HG03439 (cell line): ENCODE measurements at regions not wholly inside any gene's neighbourhood (a gene's known extent, or its start where the extent isn't known, plus 50 kb on each side); places are given as distances from the start of the nearest gene placed in this dataset.

Experiments
- ATAC-seq: cut with Tn5 transposase; IDR thresholded peaks from one replicate; pipeline ENCODE4 v1.9.1; 2021; ENCODE audit warnings: mild to moderate bottlenecking, moderate library complexity; ENCODE audit not compliant: unreplicated experiment

DNA sequence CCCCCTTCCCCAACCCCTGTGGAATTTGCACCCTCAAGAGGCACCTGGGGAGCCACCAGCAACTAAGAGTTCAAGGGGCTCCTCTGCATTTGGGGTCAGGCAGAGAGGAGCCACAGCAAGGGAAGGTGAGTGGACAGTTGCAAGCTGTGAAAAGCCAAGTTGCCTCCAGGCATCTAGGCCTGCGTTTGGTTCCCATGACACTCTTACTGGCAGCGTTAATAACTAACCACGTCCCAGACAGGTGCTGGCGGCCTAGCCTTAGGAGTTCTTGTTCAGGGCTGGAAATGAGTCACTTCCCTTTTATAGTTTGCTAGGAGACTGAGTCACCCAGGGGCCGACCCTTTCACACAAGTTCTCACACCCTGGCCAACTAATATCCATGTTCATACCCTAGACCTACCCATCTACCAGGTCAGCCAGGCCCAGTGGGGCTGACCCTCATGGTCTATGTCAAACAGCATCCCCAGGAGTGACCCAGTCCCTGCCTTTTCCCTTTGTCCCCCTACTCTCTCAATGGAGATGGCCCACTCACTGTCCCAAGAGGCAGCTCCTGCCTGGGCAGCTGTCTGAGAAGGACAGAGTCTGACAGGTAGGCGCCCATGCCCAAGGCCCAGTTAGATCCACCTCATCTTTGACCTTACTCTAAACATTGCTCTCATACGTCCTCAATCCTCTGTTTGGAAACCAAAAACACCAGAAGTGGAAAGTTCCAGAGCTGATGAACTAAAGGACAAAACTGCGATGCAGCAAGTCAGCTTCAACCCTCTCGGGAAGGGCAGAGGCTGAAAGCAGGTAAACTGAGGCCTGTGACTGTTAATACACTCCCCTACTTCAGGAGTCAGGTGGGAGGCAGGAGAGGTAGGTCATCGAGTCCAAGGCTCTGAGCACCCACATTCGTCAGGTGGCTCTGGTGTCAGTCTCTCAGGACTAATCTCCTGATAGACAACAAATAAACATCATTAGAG, 300.6 kb downstream of the SOX9 start:
- ATAC-seq, result peak; percentile 38

DNA sequence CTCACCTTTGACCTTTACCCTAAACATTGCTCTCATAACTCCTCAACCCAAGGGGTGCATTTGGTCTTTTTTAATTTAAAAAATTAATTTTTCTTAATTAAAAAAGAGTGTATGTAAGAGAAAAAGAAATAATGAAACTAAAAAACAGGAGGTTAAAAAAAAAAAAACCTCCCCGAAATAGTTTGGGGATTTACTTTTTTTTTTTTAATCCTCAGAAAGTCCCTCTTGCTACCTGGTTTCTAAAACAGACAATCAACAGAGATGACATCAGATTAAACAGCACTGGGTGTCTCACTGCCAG, 301.3 kb downstream of the SOX9 start:
- ATAC-seq, result peak; percentile 34

DNA sequence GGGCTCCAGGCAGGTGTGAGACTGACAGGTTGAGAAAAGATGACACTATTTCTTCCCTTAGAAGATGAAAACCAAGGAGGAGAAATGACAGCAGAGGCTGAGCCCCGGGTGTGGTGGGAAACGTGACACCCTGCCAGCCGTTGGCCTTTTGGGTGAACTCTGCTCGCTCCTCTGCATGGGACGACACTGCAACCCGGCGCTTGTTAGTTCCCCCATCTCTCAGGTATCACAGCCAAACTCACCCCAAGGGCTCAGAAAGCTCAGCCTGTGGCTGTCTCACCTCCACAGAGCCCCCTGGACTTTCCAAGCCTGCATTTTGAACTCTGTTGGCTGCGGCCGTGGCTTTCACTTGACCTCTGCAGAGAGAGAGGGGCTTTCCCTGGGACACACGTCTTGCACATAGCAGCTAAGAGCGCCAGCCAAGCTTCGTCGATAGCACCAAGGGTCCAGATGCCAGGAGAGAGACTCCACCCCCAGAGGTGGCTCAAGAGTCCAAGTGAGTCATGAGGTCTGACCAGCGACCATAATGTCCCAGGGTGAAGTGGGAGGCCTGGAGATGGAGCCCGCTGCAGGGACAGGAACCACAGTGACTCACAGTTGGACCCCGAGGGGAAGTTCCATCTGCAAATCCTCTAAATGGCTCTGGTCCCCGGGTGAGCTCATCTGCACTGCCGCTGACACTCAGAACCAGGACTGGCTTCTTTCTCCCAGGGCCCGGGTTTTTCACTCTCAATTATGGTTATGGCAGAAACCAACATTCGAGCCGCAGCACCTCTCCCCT, 301.9 kb downstream of the SOX9 start:
- ATAC-seq, result peak; percentile 51

DNA sequence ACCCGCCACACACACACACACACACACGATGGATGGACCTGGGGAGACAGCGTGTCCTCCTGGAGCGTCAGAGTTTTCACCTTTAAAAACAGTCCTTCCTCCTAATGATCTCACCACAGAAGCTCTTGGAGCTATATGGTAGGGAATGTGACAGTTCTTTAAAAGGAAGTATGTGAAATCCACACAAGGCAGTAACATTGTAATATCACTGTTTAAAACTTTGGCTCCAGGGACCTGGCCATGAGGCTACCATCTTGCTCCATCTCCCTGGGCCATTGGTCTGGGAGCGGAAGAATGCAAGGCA, 302.4 kb downstream of the SOX9 start:
- ATAC-seq, result no peak

DNA sequence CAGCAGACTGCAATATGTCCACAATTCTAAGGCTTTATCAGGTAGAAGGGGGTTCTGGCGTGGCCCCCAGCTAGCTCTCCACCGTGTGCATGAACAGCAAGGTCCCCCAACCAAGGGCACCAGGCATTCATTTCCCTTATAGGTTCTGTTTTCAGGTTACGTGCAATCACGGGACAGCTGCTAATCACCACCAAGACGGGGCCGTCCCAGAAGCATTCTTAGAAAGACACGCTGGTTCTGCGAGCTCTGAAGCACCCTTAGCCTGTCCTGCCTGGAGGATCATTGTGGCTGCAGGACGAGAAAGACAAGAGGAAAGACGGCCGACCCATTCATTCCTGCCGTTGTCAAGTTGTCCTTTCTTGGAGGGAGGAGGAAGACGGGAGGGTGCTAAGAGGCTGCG, 302.9 kb downstream of the SOX9 start:
- ATAC-seq, result no peak

DNA sequence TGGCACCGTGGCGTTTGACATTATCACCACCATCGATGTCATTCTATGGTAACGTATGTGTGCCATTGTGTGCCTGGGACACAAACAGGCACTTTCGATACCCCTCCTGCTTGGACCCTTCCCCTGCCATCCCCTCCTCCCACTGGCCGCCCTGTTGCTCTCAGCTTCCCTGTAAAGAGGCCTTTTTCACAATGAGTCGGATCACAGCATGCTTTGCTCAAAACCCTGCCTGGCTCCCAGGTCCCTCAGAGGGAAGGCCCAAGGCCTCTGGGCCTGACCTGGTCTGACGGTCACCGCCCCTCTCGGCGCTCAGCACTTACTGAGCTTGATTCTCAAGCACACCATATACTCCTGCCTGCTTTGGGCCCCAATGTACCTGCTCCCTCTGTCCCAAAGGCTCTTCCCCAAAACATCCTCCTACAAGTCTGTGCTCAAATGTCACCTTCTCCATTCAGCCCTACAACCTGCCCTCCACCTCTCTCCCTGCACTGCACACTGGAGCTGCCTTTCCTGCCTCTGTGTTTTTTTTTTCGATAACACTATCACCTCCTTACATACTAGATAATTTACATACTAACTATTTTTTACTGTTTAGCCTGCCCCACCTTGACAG, 303.8 kb downstream of the SOX9 start:
- ATAC-seq, result no peak

DNA sequence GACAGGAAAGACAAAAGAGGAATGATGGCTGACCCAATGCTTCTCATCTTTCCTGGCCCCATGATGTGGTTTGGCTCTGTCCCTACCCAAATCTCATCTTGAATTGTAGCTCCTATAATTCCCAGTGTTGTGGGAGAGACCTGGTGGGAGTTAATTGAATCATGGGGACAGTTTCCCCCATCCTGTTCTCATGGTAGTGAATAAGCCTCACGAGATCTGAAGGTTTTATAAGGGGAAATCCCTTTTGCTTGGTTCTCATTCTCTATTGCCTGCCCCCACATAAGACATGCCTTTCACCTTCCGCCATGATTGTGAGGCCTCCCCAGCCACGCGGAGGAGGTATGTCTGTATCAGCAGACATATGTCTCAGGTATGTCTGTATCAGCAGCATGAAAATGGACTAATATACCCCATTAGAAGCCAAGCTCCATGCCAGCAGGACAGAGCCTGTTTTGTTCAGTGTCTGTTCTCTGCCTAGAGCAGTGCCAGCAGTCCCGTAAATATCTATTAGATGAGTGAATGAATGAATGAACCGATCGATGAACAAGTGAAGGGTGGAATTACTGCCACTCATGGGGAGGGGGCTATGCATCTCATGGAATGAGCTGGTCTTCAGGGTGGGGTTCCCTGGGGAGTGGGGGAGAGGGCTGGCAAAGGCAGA, 304.4 kb downstream of the SOX9 start:
- ATAC-seq, result no peak

DNA sequence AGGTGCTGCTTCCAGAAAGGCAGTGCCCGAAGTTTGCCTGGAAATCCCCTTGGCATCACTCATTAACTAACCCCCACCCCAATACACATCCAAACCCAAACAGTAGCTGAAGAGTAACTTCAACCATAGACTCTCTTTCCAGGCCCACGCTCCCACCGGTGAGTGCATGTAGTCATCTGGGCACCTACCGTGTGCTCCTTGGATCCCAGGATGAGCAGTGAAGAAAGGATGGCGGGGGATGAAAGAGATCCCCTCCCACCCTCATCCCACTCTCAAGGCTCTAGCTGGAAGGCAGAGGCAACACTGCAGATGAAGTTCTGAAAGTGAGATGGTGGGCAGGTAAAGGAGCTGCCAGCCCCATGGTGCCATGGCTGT, 305.0 kb downstream of the SOX9 start:
- ATAC-seq, result no peak

DNA sequence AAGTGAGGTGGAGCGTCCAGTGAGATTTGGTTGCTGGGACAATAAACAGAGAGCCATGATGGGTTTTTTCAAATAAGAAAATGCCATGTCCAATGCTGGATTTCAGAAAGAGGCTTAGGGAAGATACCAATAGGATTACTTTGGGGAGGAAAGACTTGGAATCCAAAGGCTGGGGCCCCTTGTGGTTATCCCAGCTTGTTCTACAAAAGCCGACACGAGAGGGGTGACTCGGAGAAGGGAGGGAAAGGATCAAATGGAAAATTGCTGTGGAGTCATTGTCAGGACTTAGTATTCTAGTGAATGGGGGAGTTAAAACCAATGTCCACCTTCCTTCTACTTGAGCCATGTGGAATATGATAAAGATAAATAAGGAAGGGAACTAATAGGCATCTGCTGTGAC, 305.5 kb downstream of the SOX9 start:
- no peak for ATAC-seq

DNA sequence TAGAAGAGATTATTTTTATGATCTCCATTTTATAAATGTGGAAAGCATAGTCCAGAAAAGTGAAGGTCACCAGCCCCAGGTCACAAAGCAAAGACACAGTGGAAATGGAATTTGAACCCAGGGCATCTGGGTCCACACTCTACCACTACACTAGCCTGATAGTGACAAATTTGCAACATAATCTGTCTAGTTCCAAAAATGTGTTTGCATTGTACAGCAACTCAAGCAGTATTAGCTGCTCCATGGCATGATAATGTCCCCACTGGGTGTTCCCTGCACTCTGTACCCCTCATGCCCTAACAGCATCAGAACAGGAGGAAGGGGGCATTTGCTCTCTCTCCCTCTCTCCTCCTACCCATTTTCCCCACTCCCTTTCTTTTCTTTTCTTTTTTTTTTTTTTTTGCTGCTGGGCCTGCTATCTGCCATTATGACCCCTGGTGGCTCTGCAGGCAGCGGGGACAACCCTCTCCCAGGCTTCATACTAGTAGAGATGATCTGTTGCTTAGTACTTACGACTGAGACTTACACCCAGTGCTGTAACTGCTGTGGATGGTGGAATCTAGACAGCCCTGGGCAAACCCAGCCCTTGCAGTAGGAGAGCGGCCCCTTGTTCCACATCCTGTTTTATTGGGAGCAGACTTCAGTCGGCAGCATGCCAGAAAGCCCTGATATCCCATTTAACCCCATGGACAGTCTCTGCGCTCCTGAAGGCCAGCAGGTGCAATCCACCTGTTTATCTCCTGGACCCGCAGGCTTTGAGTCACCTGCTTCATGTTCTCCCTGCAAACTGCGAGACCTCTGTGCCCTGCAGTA, 306.3 kb downstream of the SOX9 start:
- ATAC-seq, result no peak

DNA sequence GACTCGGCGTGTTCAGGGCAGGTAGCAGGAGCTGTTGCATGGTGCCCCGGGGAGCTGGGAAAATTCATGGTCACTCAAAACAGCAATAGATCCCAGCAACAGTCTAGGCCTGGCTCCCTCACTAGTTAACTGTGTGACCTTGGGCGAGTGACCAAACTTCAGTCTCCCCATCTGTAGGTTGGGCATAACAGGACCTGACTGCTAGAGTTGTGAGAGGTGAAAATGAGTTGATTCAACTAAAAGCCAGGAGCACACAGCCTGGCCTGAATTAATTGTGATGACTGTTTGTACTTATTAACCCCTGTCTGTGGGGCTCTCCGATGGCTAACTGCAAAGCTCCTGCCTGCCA, 306.9 kb downstream of the SOX9 start:
- ATAC-seq, result no peak

DNA sequence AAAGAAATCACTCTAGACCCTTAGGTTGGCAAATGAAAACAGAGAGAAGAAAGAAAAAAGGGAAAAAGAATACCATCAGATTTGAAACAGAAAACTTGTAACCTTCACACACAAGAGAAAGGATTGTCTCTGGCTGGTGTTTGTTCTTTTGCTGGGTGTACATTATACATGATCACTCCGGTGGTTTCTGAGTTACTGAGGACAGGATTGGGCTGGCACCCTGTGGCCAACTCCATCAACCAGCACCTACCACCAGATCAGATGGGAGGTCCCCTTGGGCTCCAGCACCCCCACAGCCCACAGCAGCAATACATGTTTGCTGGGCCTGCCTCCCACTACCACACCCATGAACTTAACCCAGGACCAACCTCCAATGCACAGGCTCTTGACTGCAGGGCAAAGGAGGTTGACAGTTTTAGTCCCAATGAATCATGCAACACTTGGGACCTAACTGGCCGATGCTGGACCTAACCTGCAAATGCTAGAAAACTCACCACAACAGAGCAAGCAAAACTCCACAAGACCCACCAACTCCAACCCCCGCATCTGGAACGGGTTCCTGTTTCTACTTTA, 308.3 kb downstream of the SOX9 start:
- no peak for ATAC-seq

DNA sequence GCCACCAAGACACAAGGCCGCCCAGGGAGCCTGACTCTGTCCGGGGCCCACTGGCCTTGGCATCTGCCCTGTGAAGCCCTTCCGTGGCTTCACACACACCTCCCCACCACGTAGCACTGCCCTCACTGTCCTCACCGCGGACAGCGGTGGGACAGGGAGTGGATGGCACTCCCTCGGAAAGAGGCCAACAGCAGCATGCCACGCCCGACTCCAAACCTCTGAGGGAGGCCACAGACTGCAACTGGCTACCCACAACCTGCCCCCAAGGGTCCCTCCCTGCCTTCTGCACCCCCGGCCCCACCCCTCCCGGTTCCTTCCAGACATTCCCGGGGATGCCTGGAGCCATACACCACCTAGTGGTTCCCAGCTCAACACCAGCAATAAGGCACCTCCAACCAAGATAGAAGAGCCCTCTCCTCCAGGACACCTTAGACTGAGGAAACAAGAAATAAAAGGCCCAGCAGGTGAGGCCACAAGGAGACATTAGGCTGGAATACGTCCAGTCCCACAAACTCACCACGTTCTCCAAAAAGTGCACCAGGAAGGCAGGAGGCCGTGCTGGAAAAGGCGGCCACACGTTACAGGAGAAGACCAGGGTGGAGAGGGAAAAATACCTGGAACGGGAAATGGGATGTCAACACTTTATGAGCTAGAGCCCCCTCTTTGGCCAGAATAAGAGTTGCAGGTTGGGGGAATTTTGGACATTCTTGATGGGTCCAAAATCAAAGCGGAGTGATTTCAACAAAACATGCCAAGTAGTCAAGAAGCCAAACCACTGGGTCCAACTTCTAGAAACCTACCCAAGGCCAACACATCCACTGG, 310.0 kb downstream of the SOX9 start:
- no peak for ATAC-seq

DNA sequence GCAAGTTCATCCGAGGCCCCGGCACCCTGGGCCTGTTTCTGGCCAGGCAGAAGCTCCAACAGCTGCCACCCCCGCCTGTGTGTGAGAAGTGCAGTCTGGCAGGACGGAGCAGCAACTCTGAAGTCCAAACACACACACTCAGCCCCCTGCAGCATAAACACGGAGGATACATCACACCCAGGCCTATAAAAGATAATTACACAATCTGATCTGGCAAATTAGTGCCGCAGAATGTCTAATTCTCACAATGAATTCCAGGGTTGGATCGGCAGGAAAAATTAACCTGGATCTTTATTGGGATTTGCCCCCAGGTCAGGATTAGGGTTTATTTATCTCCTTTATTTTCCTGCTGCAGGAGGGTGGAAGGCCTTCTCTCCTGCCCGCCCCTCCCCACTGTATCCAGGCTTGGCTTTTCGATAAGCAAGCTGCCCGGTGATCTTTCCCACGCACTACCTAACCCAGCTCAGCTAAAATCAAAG, 311.4 kb downstream of the SOX9 start:
- ATAC-seq, result no peak

DNA sequence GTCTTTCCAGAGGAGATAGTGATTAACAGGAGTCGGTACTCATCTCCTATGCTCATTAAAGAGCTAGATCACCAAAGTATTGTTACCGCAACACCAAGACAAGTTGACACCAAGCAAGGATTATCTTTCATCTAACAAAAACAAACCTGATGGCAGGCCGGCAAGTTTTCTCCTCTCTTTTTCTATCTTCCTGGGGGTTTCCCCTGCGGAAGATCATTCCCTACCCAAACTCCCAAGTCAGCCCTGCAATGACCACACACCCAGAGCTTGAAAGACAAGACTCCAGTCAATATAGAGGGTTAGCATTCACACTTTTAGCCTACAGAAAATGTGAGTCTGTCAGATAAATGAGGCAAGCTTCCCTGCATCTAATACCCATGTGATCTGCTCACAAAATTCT, 312.1 kb downstream of the SOX9 start:
- no peak for ATAC-seq

DNA sequence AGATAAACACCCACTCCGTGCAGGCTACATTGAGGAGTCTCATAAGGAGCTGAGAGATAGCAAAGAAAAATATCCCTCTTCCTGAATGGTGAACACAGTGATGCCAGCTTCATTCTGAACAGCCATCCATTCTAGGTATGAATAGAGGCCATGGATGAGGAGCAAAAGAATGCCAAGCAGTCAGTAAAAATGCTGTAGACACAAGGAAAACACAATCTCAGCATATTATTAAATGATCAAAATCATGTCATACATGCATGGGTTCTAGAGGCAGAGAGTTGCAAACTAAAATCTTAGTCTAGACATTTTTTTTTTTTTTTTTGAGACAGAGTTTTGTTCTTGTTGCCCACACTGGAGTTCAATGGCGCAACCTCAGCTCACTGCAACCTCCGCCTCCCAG, 313.0 kb downstream of the SOX9 start:
- no peak for ATAC-seq

DNA sequence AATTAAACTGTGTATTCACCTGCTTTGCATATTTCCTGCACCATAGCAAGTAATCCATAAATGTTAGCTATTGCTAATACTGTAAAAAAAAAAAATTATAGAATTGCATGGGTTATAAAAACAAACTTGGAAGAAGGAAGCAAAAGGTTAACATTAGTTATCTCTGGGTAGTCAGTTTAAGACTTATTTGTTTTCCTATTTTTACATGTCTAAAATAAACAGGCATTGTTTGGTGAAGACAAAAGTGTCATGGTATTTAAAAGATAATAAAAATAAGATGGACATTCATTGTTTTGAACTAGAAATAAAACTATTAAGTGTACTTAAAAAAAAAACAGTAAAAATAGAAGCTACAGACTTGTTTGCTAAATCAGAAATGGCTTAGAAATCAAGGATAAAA, 313.8 kb downstream of the SOX9 start:
- ATAC-seq, result no peak

DNA sequence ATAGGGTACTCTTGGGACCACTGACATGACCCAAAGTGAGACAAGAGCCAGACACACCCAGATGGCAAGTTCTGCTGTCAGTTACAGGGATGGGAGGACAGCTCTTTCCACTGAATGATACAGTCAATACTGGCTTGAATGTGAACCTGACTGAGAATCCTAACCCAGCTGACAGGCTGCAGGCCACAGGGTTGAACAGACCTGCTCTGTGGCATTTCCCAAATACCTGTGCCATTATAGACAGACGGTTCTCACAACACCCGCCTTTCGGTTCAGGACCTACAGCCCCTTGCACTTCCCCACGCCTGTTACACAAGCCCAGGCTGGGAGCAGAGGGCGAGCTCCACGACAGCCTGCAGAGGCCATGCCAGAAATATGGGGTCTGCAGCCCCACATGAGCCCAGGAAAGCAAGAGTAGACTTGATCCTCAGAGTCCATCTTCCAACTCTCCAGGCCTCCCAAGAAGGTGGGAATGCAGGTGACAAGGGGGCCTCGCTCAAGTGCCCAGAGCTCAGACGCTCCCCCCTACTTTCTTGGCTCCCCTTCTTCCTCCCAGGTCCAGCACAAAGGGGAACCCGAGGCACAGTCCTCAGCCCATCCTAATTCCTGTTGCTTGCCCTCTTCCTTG, 314.3 kb downstream of the SOX9 start:
- no peak for ATAC-seq

DNA sequence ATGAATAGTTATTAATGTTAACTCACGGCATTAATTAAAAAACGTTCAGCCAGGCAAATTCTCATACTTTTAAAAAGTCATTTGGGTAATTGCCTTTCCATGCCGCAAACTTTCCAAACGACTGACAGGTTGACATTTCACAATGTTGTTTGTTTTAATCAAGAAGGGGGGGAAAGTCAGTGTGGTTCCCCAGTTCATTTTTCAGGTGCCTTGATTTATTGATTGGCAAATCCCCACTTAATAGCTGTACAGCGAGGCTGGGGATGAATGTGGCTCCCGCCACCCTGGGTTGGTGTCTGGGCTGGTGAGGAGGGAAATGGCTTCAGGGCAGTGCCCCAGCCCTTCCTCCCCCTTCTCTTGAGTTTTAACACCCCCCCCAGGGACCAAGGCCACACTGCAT, 318.0 kb downstream of the SOX9 start:
- no peak for ATAC-seq
